PC-3 (cell line): ENCODE measurements at regions not wholly inside any gene's neighbourhood (a gene's known extent, or its start where the extent isn't known, plus 50 kb on each side); places are given as distances from the start of the nearest gene placed in this dataset.

Experiments
- ATAC-seq: fragments of 200-7000 bp; cut with Tn5 transposase; 2 replicates; pipeline ENCODE4 v1.9.1; 2020; ENCODE audit warnings: mild to moderate bottlenecking, moderate library complexity
- BruUV-seq: library from RNA; stranded (reverse); fragments of 400-500 nt; replicated peaks from 2 replicates; lab custom pipeline; 2021; lab: Mats Ljungman, UMichigan
- CTCF ChIA-PET: fragments of 300-600 bp; sonication (Branson Sonifier 250); formaldehyde crosslinking; loops from one replicate; lab custom pipeline; 2022; ENCODE audit warnings: antibody characterized with exemption; lab: Charles Lee
- POLR2A ChIA-PET: fragments of 300-600 bp; sonication (Branson Sonifier 250); formaldehyde crosslinking; loops from one replicate; lab custom pipeline; 2022; ENCODE audit warnings: antibody characterized with exemption; ENCODE audit not compliant: unreplicated experiment; lab: Charles Lee
- DNase-seq: peaks from one replicate; pipeline ENCODE4 v3.0.0-alpha.2; 2015
- H2AFZ ChIP-seq: fragments of 300-600 bp; sonication (generic); 2 replicates; pipeline ENCODE4 v1.6.0; 2016; ENCODE audit warnings: antibody characterized with exemption, low read length
- H3F3A ChIP-seq: fragments of 300-600 bp; sonication (generic); one replicate; pipeline ENCODE4 v1.6.0; 2017; ENCODE audit warnings: antibody characterized with exemption, low read length, control low read depth, mild to moderate bottlenecking; ENCODE audit not compliant: unreplicated experiment
- H3K27ac ChIP-seq: fragments of 300-600 bp; sonication (generic); 2 replicates; pipeline ENCODE4 v1.5.1; 2016; ENCODE audit warnings: mild to moderate bottlenecking, low read length
- H3K27me3 ChIP-seq: fragments of 300-600 bp; sonication (generic); 2 replicates; pipeline ENCODE4 v1.6.1; 2016; ENCODE audit warnings: low read length, mixed read lengths
- H3K36me3 ChIP-seq: fragments of 300-600 bp; sonication (generic); 2 replicates; pipeline ENCODE4 v1.6.1; 2016; ENCODE audit warnings: low read depth, mixed run types, low read length, mixed read lengths
- H3K4me1 ChIP-seq: fragments of 300-600 bp; sonication (generic); 2 replicates; pipeline ENCODE4 v1.5.1; 2016; ENCODE audit warnings: low read length; ENCODE audit not compliant: insufficient read depth
- H3K4me2 ChIP-seq: fragments of 300-600 bp; sonication (generic); 2 replicates; pipeline ENCODE4 v1.6.0; 2016; ENCODE audit warnings: low read length
- H3K4me3 ChIP-seq: fragments of 300-600 bp; sonication (generic); 2 replicates; pipeline ENCODE4 v1.5.1; 2016; ENCODE audit warnings: mild to moderate bottlenecking, low read length, mixed read lengths
- H3K79me2 ChIP-seq: fragments of 300-600 bp; sonication (generic); 2 replicates; pipeline ENCODE4 v1.6.1; 2017; ENCODE audit warnings: low read length, mixed read lengths
- H3K9ac ChIP-seq: fragments of 300-600 bp; sonication (generic); 2 replicates; pipeline ENCODE4 v1.6.0; 2016; ENCODE audit warnings: mild to moderate bottlenecking, low read length
- H3K9me2 ChIP-seq: fragments of 300-600 bp; sonication (generic); replicated peaks from 2 replicates; pipeline ENCODE4 v1.6.1; 2016; ENCODE audit warnings: mixed run types, low read length, mixed read lengths
- H3K9me3 ChIP-seq: fragments of 300-600 bp; sonication (generic); 2 replicates; pipeline ENCODE4 v1.6.1; 2016; ENCODE audit warnings: low read length, mixed read lengths
- H4K20me1 ChIP-seq: fragments of 300-600 bp; sonication (generic); 2 replicates; pipeline ENCODE4 v1.6.1; 2016; ENCODE audit warnings: low read length, mixed read lengths
- EZH2 ChIP-seq: fragments of 300-600 bp; sonication (generic); IDR thresholded peaks from one replicate; pipeline ENCODE4 v1.6.1; 2017; ENCODE audit warnings: antibody characterized with exemption, mild to moderate bottlenecking, low read length; ENCODE audit not compliant: unreplicated experiment
- EZH2phosphoT487 ChIP-seq: fragments of 300-600 bp; sonication (generic); IDR thresholded peaks from 2 replicates; pipeline ENCODE4 v1.6.1; 2018; ENCODE audit warnings: mild to moderate bottlenecking, antibody characterized with exemption, low read length, borderline replicate concordance
- intact Hi-C: fragments of 100-400 bp; cut with micrococcal nuclease; formaldehyde crosslinking; loops from 2 replicates; pipeline ENCODE4 v1.9.0; 2023
- TF ChIP-seq, protein P1 (sequence below): fragments of 300-600 bp; sonication (generic); conservative IDR thresholded peaks from 2 replicates; pipeline ENCODE4 v1.5.1; 2017; ENCODE audit warnings: antibody characterized with exemption, low read depth, mild to moderate bottlenecking, low read length

DNA sequence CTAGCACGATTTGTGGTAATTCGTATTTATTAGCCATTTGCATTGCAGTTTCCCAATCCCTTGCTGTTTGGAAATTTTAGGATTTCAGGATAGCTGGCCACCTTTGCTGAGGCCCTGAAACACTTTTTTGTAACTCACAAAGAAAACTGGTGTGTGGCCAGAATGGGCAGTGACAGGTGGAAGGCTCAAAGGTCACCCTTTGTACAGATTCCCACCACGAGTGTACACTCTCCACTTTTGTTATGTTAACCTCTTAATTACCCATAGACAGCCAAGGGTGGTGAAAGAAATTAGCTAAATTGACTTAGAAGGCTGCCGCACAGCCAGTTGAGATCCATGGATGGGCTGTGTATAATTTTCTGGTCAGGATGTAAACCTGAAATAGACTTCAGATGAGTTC is 109.7 kb upstream of the ARX start:
- H4K20me1 ChIP-seq = no peaks in the 10 kb centered on the region
- TF ChIP-seq EZH2 (no peak), EZH2phosphoT487 (no peak)
- TF ChIP-seq, protein P1, sequence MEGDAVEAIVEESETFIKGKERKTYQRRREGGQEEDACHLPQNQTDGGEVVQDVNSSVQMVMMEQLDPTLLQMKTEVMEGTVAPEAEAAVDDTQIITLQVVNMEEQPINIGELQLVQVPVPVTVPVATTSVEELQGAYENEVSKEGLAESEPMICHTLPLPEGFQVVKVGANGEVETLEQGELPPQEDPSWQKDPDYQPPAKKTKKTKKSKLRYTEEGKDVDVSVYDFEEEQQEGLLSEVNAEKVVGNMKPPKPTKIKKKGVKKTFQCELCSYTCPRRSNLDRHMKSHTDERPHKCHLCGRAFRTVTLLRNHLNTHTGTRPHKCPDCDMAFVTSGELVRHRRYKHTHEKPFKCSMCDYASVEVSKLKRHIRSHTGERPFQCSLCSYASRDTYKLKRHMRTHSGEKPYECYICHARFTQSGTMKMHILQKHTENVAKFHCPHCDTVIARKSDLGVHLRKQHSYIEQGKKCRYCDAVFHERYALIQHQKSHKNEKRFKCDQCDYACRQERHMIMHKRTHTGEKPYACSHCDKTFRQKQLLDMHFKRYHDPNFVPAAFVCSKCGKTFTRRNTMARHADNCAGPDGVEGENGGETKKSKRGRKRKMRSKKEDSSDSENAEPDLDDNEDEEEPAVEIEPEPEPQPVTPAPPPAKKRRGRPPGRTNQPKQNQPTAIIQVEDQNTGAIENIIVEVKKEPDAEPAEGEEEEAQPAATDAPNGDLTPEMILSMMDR = no peak
- H3K9me3 ChIP-seq = no peaks in the 10 kb centered on the region
- H3K4me2 ChIP-seq = no peak overlapping the region
- H3K9me2 ChIP-seq = no peaks in the 10 kb centered on the region
- H3K27ac ChIP-seq = no peak overlapping the region
- H3F3A ChIP-seq = no peaks in the 10 kb centered on the region
- ChIA-PET POLR2A (no interaction called here), CTCF (no interaction called here)
- H3K36me3 ChIP-seq = no peaks in the 10 kb centered on the region
- H3K9ac ChIP-seq = no peak overlapping the region
- no TSS peak for BruUV-seq
- H3K4me1 ChIP-seq = no peaks in the 10 kb centered on the region
- H2AFZ ChIP-seq = no peak overlapping the region
- intact Hi-C loops = no loop called here
- H3K27me3 ChIP-seq = no peaks in the 10 kb centered on the region
- no peaks in the 10 kb centered on the region for H3K79me2 ChIP-seq
- H3K4me3 ChIP-seq = no peak overlapping the region
- DNase-seq = no peak
- no peak for ATAC-seq

DNA sequence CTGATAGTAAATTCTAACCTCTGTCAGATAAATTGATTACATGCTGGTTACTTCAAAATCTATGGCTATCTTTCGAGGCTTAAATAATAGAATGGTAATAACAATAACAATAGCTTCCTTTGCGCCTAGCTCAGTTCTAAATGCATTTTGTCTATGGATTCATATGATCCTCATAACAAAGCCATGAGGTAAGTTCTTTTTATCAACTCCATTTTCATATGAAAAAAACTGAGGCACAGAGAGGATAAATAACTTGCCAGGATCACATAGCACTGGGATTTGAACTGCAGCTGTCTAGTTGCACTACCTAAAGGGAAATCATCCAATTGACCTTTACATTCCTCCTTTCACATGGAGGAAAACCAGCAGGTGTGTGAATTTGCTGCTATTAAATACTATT is 108.6 kb upstream of the ARX start:
- Histone ChIP-seq H2AFZ (no peak overlapping the region), H3K27ac (no peak overlapping the region), H3K9ac (no peak overlapping the region), H3K4me1 (no peaks in the 10 kb centered on the region), H3K79me2 (no peaks in the 10 kb centered on the region), H3K36me3 (no peaks in the 10 kb centered on the region), H3F3A (no peaks in the 10 kb centered on the region), H3K9me3 (no peaks in the 10 kb centered on the region), H3K4me3 (no peak overlapping the region), H3K4me2 (no peak overlapping the region), H3K27me3 (no peaks in the 10 kb centered on the region), H3K9me2 (no peaks in the 10 kb centered on the region), H4K20me1 (no peaks in the 10 kb centered on the region)
- DNase-seq (no peak), ATAC-seq (no peak)
- TF ChIP-seq EZH2 (no peak), EZH2phosphoT487 (no peak)
- TF ChIP-seq, protein P1 = no peak
- ChIA-PET POLR2A (no interaction called here), CTCF (no interaction called here)
- BruUV-seq = no TSS peak
- intact Hi-C loops = no loop called here

DNA sequence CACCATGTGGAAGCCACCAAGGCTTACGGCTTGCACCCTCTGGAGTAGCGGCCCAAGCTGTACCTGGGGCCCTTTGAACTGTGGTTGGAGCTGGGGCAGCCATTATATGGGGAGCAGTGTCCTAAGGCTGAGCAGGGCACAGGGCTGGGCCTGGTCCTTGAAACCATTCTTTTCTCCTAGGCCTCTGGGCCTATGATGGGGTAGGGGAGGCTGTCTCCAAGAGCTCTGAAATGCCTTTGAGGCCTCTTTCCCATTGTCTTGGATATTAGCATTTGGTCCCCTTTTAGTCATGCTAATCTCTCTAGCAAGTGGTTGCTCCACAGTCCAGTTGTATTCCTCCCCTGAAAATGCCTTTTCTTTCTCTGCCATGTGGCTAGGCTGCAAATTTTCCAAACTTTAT is 96.4 kb upstream of the ARX start:
- no TSS peak for BruUV-seq
- no peak overlapping the region for H3K4me3 ChIP-seq
- ChIA-PET POLR2A (no interaction called here), CTCF (no interaction called here)
- no peak for DNase-seq
- no peak for ATAC-seq
- H3K4me2 ChIP-seq = no peak overlapping the region
- TF ChIP-seq EZH2phosphoT487 = no peak
- TF ChIP-seq, protein P1 = no peak
- TF ChIP-seq EZH2 = no peak
- H3K79me2 ChIP-seq = no peaks in the 10 kb centered on the region
- H3K27ac ChIP-seq = no peak overlapping the region
- no peaks in the 10 kb centered on the region for H3K9me2 ChIP-seq
- no peaks in the 10 kb centered on the region for H3F3A ChIP-seq
- H3K9ac ChIP-seq = no peak overlapping the region
- H3K9me3 ChIP-seq = no peaks in the 10 kb centered on the region
- no peaks in the 10 kb centered on the region for H3K36me3 ChIP-seq
- no peak overlapping the region for H2AFZ ChIP-seq
- H3K27me3 ChIP-seq = no peaks in the 10 kb centered on the region
- no peaks in the 10 kb centered on the region for H3K4me1 ChIP-seq
- intact Hi-C loops = no loop called here
- no peaks in the 10 kb centered on the region for H4K20me1 ChIP-seq
